Caco-2 (cell line): ENCODE measurements at regions not wholly inside any gene's neighbourhood (a gene's known extent, or its start where the extent isn't known, plus 50 kb on each side); places are given as distances from the start of the nearest gene placed in this dataset.

Source experiments
- BruUV-seq: library from RNA; stranded (reverse); fragments of 400-500 nt; replicated peaks from 2 replicates; lab custom pipeline; 2021; lab: Mats Ljungman, UMichigan
- CTCF ChIA-PET: fragments of 300-600 bp; sonication (Branson Sonifier 250); formaldehyde crosslinking; loops from one replicate; lab custom pipeline; 2022; ENCODE audit warnings: antibody characterized with exemption; lab: Charles Lee
- POLR2A ChIA-PET: fragments of 300-600 bp; sonication (Branson Sonifier 250); formaldehyde crosslinking; loops from one replicate; lab custom pipeline; 2022; ENCODE audit warnings: antibody characterized with exemption; lab: Charles Lee
- DNase-seq, 2 experiments: peaks; one replicate each; pipeline versions ENCODE4 v3.0.0 to v3.0.0-alpha.2; 2020 to 2022
- H3K27me3 ChIP-seq: replicated peaks from 2 replicates; pipeline ENCODE4 v1.6.0; 2011; ENCODE audit warnings: low read length; ENCODE audit not compliant: control insufficient read depth, insufficient read depth
- H3K36me3 ChIP-seq: 2 replicates; pipeline ENCODE4 v1.5.1; 2011; ENCODE audit warnings: low read length; ENCODE audit not compliant: control insufficient read depth, insufficient read depth
- H3K4me1 ChIP-seq: fragments of 250-450 bp; sonication (Bioruptor Pico); 2 replicates; pipeline ENCODE4 v1.5.1; 2020; ENCODE audit warnings: mild to moderate bottlenecking
- H3K4me3 ChIP-seq: 2 replicates; pipeline ENCODE4 v1.5.1; 2011; ENCODE audit warnings: low read depth, mild to moderate bottlenecking, control low read depth, low read length
- H3K9me3 ChIP-seq: fragments of 250-450 bp; sonication (Bioruptor Pico); 2 replicates; pipeline ENCODE4 v1.5.1; 2020; ENCODE audit warnings: mild to moderate bottlenecking, moderate library complexity
- H3K27ac Mint-ChIP-seq: one replicate; pipeline ENCODE4 v1.8.0; 2022; ENCODE audit warnings: mixed read lengths; ENCODE audit not compliant: unreplicated experiment
- H3K27me3 Mint-ChIP-seq: one replicate; pipeline ENCODE4 v1.8.0; 2022; ENCODE audit warnings: mixed read lengths; ENCODE audit not compliant: insufficient read depth, unreplicated experiment
- H3K36me3 Mint-ChIP-seq: one replicate; pipeline ENCODE4 v1.8.0; 2022; ENCODE audit warnings: mild to moderate bottlenecking, mixed read lengths; ENCODE audit not compliant: insufficient read depth, unreplicated experiment
- H3K4me1 Mint-ChIP-seq: one replicate; pipeline ENCODE4 v1.8.0; 2022; ENCODE audit warnings: low read depth, mixed read lengths; ENCODE audit not compliant: unreplicated experiment
- H3K4me3 Mint-ChIP-seq: one replicate; pipeline ENCODE4 v1.8.0; 2022; ENCODE audit warnings: mild to moderate bottlenecking, moderate library complexity, mixed read lengths; ENCODE audit not compliant: unreplicated experiment
- H3K9me3 Mint-ChIP-seq: one replicate; pipeline ENCODE4 v1.8.0; 2022; ENCODE audit warnings: mixed read lengths; ENCODE audit not compliant: unreplicated experiment
- CTCF ChIP-seq, 2 experiments: fragments of 200-600 bp in 1 of 2; IDR thresholded peaks; 1 replicate in 1 of 2; 2 replicates in 1 of 2; pipeline versions ENCODE4 v1.5.1 to v1.8.0; 2011 to 2022; ENCODE audit warnings: antibody characterized with exemption in 1 of 2, control low read depth in 1 of 2, inconsistent platforms in 1 of 2, low read depth in 1 of 2, low read length in 1 of 2, mild to moderate bottlenecking in 1 of 2, moderate library complexity in 1 of 2; ENCODE audit not compliant: insufficient read depth in 1 of 2, severe bottlenecking in 1 of 2, unreplicated experiment in 1 of 2
- intact Hi-C: fragments of 100-400 bp; cut with micrococcal nuclease; formaldehyde crosslinking; loops from one replicate; pipeline ENCODE4 v1.10.0; 2022; ENCODE audit not compliant: unreplicated experiment

DNA sequence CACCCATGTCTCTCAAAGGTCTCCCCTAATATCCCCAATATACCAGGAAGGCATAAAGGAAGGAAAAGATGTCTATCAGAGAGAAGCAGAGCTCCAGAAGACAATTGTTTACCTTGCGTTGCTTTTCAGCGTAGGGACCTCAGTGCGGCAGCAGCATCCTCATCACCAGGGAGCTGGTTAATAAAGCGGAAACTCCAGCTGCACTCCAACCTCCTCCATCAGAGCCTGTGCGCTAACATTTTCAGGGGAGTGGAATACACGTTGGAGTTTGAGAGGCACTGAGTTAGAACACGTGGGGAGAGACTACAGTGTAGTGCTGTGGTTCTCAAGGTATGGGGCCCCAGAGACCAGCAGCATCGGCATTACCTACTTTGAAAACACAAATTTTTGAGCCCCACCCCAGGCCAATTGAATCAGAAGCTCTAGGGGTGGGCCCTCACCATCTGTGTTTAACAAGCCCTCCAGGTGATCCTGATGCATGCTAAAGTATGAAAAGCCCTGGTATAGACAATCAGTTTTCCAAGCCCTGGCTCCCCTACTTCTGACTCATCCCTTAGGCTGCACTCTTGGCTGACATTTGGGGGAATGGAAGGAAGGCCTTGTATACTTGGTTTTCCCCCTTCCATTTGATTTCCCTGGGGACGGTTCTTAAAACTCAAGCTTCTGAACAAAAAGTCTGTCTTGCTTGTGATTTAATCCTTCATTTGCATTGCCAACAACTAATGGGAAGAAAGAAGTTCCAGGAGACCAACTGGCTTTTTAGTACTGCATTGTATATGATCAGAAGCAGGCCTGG, 419.0 kb upstream of the CCDC196 start:
- no peaks in the 10 kb centered on the region for H3K36me3 Mint-ChIP-seq
- H3K27me3 Mint-ChIP-seq = peaks cover 22% of the 10 kb centered on the region
- DNase-seq = no peak
- no peak for TF ChIP-seq CTCF (IDR thresholded peaks at IDR 0.05; ENCODE audit: insufficient read depth in 1 of 2, low read depth in 1 of 2, low read length in 1 of 2, severe bottlenecking in 1 of 2, unreplicated experiment in 1 of 2)
- no peaks in the 10 kb centered on the region for H3K9me3 Mint-ChIP-seq
- Histone ChIP-seq H3K9me3 (no peaks in the 10 kb centered on the region), H3K4me3 (no peak overlapping the region), H3K4me1 (no peaks in the 10 kb centered on the region), H3K27me3 (no peaks in the 10 kb centered on the region; the same call in 1 of the 2 replicates), H3K36me3 (no peaks in the 10 kb centered on the region)
- no peak overlapping the region for H3K4me3 Mint-ChIP-seq
- ChIA-PET CTCF (interaction anchor here (0.6 kb wide), 1 partner anchor 902 kb away, joined by 3 read pairs; no protein-coding TSS in a partner anchor), POLR2A (no interaction called here)
- H3K4me1 Mint-ChIP-seq = no peaks in the 10 kb centered on the region
- intact Hi-C loops = no loop called here
- BruUV-seq = no TSS peak
- no peak overlapping the region for H3K27ac Mint-ChIP-seq

DNA sequence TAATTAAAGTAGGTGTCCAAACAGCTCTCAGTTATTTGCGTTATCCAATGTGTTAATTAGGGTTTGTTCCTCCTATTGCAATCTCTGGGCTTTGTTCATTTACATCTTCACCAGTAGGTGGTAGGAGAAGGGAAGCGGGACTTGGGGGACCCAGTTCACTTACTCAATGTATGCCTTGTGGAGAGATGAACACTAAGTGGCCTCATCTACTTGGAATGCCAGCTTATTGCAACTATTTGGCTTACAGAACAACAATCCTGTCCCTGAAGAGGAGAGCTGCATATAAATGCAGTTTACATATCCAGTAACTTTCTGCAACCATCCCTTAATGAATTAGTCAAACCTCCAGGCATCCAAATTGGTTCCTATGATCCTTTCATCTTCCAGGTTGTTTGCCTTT, 417.1 kb upstream of the CCDC196 start:
- Mint-ChIP-seq H3K27me3 (peaks cover 22% of the 10 kb centered on the region), H3K27ac (no peak overlapping the region), H3K4me1 (no peaks in the 10 kb centered on the region), H3K9me3 (no peaks in the 10 kb centered on the region), H3K36me3 (no peaks in the 10 kb centered on the region), H3K4me3 (no peak overlapping the region)
- ChIA-PET CTCF (no interaction called here), POLR2A (no interaction called here)
- no peak overlapping the region for H3K4me3 ChIP-seq
- no peak for TF ChIP-seq CTCF (IDR thresholded peaks at IDR 0.05; ENCODE audit: insufficient read depth in 1 of 2, low read depth in 1 of 2, low read length in 1 of 2, severe bottlenecking in 1 of 2, unreplicated experiment in 1 of 2)
- intact Hi-C loops = no loop called here
- H3K4me1 ChIP-seq = no peaks in the 10 kb centered on the region
- H3K36me3 ChIP-seq = no peaks in the 10 kb centered on the region
- no peak for DNase-seq
- no peaks in the 10 kb centered on the region; the same call in 1 of the 2 replicates for H3K27me3 ChIP-seq
- no TSS peak for BruUV-seq
- H3K9me3 ChIP-seq = no peaks in the 10 kb centered on the region

DNA sequence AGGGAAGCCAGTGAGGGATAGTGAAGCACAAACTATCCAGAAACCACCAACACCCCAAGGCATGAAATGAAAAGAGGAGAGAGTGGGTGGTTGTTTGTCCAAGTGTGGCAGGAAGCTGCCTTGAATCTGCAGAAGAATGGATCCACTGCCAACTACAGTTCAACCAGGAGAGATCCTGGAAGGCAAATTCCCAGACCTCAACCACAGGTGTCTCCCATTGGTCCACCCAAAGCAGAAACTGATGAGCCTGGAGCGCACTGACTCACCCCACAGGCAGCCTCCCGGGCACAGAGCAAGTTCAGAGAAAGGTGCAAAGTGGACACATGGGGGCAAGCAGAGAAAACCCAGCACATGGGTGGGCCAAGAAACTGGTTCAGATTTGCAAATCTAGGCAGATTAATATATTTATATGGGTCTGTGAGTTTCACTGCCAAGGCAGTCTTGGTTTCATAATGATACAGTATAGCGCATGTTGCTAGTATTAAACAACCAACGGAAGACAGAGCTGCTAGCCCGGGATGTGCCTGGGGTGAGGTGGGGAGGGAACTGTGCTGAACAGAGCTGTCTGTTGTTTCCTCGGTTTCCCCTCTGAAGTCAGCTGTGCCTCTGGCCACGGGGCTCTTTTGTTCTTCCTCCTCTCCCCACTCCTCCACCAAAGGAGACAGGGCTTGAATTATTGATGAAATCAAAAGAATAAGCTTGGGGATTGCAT, 416.2 kb upstream of the CCDC196 start:
- no peak overlapping the region for H3K4me3 ChIP-seq
- no peaks in the 10 kb centered on the region for H3K9me3 ChIP-seq
- no peaks in the 10 kb centered on the region for H3K36me3 Mint-ChIP-seq
- no peaks in the 10 kb centered on the region for H3K4me1 ChIP-seq
- peaks cover 22% of the 10 kb centered on the region for H3K27me3 Mint-ChIP-seq
- no peak for TF ChIP-seq CTCF (IDR thresholded peaks at IDR 0.05; ENCODE audit: insufficient read depth in 1 of 2, low read depth in 1 of 2, low read length in 1 of 2, severe bottlenecking in 1 of 2, unreplicated experiment in 1 of 2)
- H3K4me1 Mint-ChIP-seq = no peaks in the 10 kb centered on the region
- CTCF ChIA-PET = no interaction called here
- H3K27ac Mint-ChIP-seq = no peak overlapping the region
- POLR2A ChIA-PET = no interaction called here
- BruUV-seq = no TSS peak
- H3K4me3 Mint-ChIP-seq = no peak overlapping the region
- DNase-seq = no peak
- no peaks in the 10 kb centered on the region; the same call in 1 of the 2 replicates for H3K27me3 ChIP-seq
- intact Hi-C loops = loop anchor here (1.0 kb wide), 2 partner anchors 130 to 906 kb away; no protein-coding TSS in a partner anchor
- no peaks in the 10 kb centered on the region for H3K9me3 Mint-ChIP-seq
- H3K36me3 ChIP-seq = no peaks in the 10 kb centered on the region
